LHCN-M2 (cell line): ENCODE measurements at regions not wholly inside any gene's neighbourhood (a gene's known extent, or its start where the extent isn't known, plus 50 kb on each side); places are given as distances from the start of the nearest gene placed in this dataset.

Experiments used
- DNase-seq: peaks from one replicate; pipeline ENCODE4 v3.0.0-alpha.2; 2012; ENCODE audit warnings: low read depth

DNA sequence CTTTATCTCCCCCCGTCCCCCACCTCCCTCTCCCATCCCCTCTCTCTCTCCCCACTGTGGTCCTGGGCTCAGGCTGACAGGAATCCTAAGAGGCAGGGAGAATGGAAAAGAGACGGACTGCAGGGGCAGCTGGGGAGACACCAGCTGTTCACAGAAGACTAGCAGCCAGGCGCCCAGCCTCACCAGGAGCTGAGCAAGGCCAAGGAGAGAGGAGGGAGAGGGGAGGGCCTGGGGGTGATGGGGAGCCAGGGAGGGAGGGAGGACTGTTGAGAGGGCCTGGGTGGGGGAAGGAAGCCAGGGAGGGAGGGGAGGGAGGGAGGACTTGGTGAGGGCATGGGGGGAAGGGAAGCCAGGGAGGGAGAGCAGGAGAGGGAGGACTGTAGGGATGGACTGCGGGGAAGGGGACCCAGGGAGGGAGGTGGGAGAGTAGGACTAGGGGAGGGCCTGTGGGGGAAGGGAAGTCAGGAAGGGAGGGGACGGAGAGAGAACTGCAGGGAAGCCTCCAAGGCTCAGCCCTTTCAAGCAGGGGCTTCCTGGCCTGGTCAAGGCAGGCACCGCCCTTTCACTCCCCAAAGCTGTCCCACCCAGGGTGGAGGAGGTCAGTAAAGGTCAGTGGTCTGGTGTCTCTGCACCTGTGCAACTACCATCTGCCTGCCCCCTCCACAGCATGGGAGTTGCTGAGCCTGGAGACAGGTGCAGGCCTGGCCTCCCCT is 517.7 kb upstream of the MYT1L start:
- DNase-seq, result no peak

DNA sequence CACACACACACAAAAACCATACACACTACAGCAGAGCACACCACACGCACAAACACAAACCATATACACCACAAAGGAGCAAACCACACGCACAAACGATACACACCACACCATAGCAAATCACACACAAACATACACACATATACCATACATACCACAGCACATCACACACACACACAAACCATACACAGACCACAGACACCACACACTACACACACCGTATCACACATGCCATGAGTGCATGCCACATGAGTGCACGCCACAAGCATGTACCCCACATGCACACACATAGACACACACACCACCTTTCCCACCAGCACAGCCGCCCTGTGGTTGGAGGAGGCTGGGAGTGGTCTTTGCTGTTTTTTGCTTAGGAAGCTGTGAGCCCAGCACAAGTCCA is 517.1 kb upstream of the MYT1L start:
- no peak for DNase-seq

DNA sequence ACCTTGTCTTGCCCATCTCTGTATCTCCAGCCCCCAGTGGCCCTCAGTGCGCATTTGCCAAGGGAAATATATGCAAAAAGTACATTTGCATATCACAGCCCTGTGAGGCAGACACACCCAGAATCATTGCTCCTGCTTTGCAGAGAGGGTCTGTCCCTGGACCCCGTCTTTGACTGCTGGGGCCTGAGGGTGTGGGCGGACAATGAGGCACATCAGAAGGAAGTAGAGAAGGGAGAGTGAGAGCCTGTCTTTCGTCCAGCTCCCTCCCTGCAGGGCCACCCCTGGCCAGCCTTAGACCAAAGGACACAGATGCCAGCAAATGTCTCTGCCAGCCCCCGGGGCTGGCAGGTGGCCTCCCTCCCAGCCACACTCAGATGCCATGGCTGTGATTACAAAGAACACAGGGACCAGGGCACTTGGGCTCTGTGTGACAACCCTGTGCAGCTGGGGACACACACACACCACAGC is 516.2 kb upstream of the MYT1L start:
- DNase-seq, result no peak

DNA sequence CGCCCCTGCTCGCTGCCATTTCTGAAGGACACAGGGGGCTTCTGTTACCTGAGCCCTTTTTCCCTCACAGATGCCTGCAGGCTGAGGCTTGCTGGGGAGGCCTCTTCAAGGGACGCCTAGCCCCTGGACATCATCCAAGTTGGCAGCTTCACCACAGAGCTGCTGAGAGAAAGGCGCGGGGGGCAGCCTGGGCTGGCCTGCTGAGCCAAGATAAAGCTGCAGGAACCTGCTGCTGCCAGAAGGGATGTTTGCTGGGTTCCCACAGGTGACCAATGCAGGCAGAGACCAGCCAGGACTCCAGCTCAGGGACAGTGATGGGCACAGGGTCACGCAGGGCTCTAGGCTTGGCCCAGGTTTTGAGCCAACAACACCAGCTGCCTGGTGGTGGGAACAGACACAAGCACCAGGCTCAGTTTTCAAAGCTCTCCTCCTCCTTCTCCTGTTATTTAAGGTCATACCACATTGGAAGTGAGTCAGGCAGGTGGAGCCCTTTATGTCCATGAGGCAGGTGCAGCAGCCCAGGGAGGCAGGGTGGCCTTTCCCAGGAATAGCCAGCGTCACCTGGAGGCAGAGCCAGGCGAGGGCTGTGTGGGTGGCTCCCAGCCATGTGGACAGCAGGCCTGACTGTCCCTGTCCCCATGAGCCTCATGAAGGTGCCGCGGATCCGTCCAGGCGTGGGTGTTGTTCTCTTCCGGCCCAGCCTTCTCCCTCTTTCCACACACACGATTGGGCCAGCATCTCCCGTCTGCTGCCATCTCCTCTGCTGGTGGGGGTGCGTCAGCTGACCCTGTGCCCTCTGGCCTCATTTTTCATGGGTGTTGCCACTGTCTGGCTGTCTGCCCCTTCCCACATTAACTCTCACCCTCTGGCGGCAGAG is 515.5 kb upstream of the MYT1L start:
- DNase-seq, result no peak

DNA sequence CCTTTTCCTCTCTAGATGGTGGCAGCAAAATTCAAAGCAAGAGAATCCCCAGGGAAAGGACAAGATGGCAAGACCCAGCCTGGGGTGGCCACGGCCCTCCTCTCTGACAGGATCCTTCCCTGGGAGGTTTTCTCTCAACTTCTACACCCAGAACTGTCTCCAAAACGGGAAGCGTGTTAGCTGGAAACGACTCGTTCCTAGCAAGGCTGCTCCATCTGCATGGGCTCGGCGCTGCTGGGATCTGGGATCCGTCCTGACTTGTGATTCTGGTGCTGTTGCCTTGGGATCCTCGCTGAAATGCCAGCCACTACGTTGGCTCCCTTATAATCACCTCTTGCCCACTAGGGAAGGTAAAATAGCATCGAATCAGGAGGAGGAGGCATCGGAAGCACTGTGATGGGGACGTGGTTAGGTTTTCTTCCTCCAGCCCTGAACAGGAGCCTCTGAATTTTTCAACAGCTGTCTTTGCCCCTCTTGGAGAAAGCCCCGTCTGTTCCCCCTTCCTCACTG is 514.8 kb upstream of the MYT1L start:
- DNase-seq, result no peak

DNA sequence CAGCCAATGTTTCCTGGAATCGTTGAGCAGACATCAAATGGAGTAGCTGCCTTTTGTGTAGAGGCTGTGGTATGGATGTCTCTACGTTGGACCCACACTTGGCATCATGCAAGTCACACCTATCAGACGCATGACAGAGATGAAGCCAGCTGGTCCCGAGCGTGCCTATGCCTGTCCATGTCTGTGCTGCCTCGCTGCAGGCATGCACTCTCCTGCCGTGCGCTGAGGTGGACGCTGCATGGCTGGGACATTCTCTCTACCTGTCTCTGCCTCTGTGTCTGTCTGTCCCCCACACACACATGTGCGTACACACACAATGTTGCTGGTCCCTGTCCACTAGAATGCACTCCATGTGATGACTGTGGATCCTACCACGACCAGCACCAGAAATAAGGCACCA is 514.2 kb upstream of the MYT1L start:
- DNase-seq, result no peak

DNA sequence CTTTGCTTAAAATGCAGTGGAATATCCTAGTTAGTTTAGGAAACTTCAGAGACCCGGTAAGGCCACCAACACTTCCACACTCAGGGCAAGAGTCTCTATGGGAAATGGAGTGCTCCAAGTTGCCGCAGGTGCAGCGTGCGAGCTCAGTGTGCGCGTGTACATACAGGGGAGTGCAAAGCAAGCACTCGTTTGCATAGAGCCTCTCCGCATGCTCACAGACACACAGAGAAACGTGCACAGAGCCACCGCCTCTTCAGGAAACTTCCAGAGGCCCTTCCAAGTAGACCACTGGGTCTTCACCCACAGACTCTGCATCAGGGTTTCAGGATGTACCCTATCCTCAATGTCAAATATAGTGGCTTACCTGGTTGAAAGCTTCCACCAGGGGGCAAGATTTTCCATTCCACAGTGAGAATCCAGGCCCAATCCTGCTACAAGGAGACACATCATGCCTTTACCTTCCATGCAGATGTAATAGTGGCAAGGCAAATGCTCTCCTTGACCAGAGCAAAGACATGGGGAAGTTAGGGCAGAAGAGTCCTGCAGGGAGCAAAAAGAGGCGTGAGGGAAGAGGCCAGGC is 513.0 kb upstream of the MYT1L start:
- no peak for DNase-seq

DNA sequence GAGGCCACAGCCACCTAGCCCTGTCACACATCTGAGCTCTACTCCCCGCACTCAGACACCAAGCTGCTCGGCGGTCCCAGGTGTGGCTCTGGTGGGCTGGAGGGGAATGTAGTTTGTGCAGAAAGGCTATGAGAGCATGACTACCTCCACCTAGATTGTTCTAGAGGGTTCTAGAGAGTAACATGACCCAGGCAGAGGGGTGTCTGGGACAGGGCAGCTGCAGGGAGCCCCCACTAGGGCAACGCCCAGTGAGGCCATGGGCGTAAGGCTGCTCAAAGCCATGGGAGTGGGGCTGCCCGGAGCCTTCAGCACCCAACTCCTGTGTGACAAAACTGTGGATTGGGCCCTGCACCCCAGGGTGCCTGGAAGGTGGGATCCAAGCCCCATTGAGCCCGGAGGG is 511.4 kb upstream of the MYT1L start:
- no peak for DNase-seq

DNA sequence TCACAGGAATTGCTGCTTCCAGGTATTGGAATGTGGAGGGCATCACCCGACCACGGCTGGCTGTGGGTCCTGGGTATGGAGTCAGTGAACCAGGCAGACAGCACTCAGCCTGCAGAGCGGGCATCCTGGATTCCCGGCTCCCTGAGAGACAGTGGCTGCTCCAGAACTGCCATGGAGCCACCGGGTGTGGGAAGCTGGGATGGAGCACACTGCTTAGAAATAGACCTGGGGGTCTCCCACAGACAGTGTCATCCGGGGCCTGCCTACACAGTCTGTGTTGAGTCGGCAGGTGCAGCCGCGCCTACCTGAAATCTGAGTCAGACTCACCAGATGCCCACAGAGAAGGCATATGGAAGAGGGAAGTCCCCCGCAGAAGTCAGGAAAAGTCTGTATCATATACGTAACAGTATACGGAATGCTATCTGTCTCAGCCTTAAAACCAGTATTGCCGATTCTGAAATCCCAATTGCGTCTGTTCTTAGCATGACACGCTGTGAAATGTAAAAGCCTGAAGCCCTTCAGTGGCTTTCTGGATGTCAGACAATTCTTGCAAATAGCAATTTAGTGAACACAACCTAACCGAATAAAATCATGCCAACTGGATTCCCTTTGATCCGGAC is 509.7 kb upstream of the MYT1L start:
- no peak for DNase-seq

DNA sequence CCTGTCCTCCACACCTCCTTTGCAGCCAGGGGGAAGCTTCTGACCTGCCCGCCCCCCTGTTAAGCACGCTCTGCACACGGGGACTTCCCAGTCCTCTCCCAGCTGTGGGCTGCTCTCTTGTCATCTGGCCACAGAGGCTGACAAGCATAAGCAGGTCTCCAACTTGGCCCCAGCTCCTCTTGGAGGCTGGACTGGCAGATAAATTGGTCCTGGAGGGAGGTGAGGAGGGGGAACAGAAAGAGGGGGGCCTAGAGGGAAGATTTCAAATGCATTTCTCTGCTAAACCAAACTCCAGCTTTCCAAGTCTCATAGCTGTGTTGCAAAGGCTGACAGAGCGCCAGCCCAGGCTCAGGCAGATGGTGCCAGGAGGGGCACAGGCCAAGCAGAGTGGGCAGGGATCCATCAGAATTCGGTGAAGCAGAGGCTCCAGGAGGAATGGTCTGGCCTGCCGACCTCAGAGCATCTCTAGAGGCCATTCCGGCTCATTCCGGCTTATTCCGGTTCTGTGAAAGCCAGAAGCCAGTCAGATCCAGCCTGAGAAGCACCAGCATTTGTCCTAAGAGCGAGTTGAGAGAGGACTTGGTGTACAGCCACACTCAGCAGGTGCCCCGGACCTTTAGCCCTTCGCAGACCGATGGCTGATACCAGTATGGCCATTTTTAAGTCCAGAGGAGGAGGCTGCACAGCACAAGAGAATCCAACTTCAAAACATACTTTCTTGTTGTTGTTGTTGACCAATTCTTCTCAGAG is 508.9 kb upstream of the MYT1L start:
- no peak for DNase-seq

DNA sequence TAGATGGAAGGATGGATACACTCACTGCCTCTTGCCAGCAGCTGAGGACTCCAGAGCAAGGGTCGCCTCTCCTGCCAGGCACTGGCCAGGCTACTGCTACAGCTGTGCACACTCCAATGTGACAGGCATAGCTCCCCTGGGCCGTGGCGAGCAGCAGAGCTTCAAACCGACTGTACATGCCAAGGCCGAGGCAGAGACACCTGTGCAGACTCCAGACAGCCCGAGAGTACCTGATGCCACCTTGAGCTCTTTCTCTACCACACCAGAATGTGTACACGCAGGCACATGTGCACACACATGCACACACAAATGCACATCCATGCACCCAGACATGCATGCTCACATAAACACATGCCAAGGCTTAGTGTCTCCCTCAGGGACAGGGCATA is 508.3 kb upstream of the MYT1L start:
- no peak for DNase-seq

DNA sequence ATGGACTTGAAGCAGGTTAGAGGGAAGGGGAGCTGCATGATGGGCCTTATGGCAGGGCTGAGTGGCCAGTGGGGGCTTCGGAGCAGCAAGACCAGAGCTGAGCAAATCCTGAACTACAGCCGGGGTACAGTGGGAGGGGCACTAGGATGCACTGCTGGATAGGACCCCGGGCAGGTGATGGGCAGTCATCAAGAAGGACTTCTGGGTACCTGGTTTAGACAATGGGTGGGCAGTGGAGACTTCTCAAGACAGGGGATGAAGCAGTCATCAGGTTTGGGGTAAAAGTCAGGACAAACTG is 507.4 kb upstream of the MYT1L start:
- no peak for DNase-seq

DNA sequence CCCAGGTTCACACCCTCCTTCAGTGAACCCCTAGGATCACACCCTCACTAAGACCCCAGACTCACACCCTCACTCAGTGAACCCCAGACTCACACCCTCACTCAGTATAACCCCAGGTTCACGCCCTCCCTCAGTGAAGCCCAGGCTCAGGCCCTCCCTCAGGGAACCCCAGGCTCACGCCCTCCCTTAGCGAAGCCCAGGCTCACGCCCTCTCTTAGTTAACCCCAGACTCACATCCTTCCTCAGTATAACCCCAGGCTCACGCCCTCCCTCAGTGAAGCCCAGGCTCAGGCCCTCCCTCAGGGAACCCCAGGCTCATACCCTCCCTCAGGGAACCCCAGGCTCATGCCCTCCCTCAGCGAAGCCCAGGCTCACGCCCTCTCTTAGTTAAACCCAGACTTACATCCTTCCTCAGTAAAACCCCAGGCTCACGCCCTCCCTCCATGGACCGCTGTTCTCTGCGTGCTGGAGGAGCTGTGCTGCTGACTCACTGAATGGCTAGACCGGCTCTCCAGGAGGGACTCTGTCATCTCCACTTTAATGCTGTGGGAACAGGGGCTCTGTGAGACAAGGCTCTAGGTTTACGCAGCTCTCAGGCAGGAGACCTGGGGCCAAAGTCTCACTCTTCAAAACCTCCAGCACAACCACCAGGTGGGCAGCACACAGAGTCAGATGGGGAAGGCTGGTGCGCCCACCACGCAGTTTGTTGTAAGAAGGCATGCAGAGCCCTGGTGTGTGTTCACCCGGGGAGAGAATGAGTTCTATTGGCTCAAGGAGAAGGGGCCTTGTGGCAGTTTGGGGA is 506.9 kb upstream of the MYT1L start:
- DNase-seq, result no peak

DNA sequence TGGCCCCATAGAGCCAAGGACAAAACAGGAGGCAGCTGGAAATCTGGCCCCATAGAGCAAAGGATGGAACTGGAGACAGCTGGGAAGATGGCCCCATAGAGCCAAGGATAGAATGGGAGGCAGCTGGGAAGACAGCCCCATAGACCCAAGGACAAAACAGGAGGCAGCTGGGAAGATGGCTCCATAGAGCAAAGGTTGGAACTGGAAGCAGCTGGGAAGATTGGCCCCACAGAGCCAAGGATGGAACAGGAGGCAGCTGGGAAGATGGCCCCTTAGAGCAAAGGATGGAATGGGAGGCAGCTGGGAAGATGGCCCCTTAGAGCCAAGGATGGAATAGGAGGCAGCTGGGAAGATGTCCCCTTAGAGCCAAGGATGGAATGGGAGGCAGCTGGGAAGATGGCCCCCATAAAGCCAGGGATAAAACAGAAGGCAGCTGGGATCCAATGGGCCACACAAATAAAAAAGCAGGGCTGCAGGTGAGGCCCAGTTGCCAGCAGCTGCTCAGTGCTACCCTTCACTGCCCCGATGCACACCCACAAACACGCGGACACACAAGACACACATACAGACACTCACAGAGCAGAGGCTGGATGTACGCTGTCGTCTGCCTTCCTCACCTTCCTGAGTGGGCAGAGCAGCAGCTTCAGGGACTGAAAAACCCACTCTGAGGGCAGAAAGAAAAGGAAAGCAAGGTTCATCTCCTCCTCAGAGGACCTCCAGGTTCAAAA is 505.4 kb upstream of the MYT1L start:
- DNase-seq, result no peak

DNA sequence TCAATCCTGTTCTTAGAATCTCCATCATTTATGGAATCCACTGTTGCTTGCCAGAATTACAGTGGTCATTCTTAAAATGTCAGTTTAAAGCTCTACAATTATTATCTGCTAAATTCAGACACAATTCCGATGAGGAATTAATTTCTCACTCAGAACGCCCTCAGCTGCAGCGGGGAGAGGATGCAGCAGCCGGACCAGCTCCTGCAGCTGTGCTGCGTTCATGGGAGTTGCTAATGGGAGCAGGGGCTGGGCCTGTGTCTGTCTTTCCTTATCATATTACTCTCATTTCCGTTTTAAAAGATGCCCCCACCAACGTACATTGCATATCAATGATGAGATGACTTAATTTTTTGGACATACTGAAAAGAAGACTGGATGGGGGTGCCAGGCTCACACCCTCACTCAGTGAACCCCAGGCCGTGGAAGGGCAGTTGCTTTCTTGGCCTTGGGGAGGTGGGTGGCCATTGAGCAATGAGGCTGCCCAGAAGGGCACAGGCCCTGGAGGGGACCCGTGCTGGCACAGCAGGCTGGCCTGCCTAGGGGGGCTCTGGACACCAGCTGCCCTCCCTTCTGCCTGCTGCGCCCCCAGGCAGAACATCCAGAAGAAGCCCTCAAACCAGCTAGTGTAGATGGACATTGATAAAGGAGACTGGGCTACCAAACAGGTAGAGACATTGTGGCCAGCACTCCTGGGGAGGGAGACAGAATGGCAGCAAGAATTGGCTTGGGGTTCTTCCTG is 503.6 kb upstream of the MYT1L start:
- DNase-seq, result no peak

DNA sequence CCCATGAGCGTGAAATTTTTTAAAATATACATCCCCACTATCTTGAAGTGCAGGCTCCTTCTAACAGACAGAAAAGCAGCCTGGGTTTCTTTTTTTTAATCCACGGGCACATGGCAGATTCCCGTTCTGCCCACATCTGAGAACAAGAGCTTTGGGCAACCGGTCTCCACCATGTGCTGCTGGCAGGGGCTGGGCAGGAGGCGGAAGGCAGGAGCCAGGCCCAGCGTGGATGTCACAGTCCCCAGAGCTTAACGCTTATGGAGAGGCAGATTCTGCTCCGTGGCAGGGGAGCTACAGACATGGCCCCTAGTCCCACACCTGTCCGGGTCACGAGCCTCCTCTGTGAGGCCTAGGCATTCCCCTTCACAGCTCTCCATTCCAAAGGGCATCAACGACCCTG is 503.0 kb upstream of the MYT1L start:
- DNase-seq, result no peak

DNA sequence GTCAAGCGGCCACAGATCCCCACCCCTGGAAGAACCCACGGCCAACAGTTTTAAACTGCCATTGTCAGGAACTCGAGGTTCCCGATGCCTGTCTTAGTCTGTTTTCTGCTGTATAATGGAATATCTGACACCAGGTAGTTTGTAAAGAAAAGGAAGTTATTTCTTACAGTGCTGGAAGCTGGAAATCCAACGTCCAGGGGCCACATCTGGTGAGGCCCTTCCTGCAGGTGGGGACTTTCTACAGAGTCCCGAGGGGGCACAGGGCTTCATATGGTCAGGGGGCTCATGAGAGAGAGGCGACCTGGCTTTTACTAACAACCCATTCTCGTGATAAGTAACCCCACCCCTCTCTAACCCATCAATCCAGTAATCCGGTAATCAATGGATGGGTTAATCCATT is 501.6 kb upstream of the MYT1L start:
- no peak for DNase-seq

DNA sequence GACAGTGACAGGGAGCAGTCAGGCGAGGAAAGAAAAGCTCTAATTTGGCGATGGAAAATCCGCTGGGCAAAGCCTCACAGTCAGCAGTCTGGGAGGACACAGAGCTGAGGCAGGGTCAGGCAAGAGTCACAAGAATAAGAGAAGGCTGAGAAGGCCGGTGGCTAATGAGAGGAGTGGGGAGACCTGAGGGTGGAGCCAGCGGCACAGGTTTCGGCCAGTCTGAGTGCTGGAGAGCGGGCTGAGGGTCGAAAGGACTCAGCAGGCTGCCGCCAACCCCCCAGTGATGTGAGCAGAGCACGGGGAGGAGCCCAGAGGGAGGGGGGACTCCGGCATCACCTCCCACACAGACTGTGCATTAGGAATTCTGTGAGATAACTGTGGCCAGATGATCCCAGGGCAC is 500.6 kb upstream of the MYT1L start:
- DNase-seq, result no peak

DNA sequence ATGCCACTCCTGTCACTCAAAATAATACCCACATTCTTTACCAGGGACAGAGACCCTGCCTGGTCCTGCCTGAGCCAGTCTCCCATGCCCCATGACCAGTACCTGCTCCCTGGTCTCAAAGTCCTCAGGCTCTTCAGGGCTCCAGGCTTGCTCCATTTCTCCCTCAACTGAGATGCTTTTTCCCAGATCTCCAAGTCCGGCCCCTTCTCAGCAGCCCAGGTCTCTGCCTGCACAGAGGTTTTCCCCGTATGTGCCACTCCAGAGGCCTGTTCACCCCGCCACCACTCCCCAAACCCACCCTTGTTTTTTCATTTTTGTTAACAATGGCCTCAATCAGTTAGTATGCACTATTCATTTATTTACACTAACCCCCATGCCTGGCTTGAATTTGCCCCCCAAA is 499.5 kb upstream of the MYT1L start:
- no peak for DNase-seq
